Smooth muscle cell (in vitro differentiated cells): ENCODE measurements at regions not wholly inside any gene's neighbourhood (a gene's known extent, or its start where the extent isn't known, plus 50 kb on each side); places are given as distances from the start of the nearest gene placed in this dataset.

Experiments used
- DNase-seq: peaks from one replicate; lab custom pipeline; 2025; ENCODE audit not compliant: unreplicated experiment; lab: John Stamatoyannopoulos, UW
- H2AFZ ChIP-seq: fragments of 200-600 bp; sonication (generic); 2 replicates; pipeline ENCODE4 v1.6.0; 2016; ENCODE audit warnings: antibody characterized with exemption, low read depth, mild to moderate bottlenecking
- H3F3A ChIP-seq: fragments of 200-600 bp; sonication (generic); 2 replicates; pipeline ENCODE4 v1.6.0; 2017; ENCODE audit warnings: antibody characterized with exemption, low read depth
- H3K27ac ChIP-seq: fragments of 200-600 bp; sonication (generic); 2 replicates; pipeline ENCODE4 v1.5.1; 2016; ENCODE audit warnings: low read depth, mild to moderate bottlenecking
- H3K27me3 ChIP-seq: fragments of 200-600 bp; sonication (generic); 2 replicates; pipeline ENCODE4 v1.6.1; 2016; ENCODE audit warnings: low read depth, mild to moderate bottlenecking
- H3K36me3 ChIP-seq: fragments of 200-600 bp; sonication (generic); 2 replicates; pipeline ENCODE4 v1.5.1; 2016; ENCODE audit warnings: low read depth
- H3K4me1 ChIP-seq: fragments of 200-600 bp; sonication (generic); 2 replicates; pipeline ENCODE4 v1.5.1; 2016; ENCODE audit warnings: low read depth
- H3K4me2 ChIP-seq: fragments of 200-600 bp; sonication (generic); 2 replicates; pipeline ENCODE4 v1.6.0; 2016; ENCODE audit warnings: mild to moderate bottlenecking
- H3K4me3 ChIP-seq: fragments of 200-600 bp; sonication (generic); 2 replicates; pipeline ENCODE4 v1.5.1; 2016; ENCODE audit warnings: mild to moderate bottlenecking
- H3K79me2 ChIP-seq: fragments of 200-600 bp; sonication (generic); 2 replicates; pipeline ENCODE4 v1.6.0; 2016; ENCODE audit warnings: low read depth, mild to moderate bottlenecking
- H3K9ac ChIP-seq: fragments of 200-600 bp; sonication (generic); 2 replicates; pipeline ENCODE4 v1.6.0; 2016; ENCODE audit warnings: low read depth
- H3K9me3 ChIP-seq: fragments of 200-600 bp; sonication (generic); replicated peaks from 2 replicates; pipeline ENCODE4 v1.5.1; 2016; ENCODE audit warnings: low read depth
- H4K20me1 ChIP-seq: fragments of 200-600 bp; sonication (generic); 2 replicates; pipeline ENCODE4 v1.6.0; 2016; ENCODE audit warnings: low read depth
- CTCF ChIP-seq: fragments of 200-600 bp; sonication (generic); IDR thresholded peaks from 2 replicates; pipeline ENCODE4 v1.5.1; 2017; ENCODE audit warnings: borderline replicate concordance, mild to moderate bottlenecking, antibody characterized with exemption; ENCODE audit not compliant: insufficient read depth, poor library complexity, severe bottlenecking
- WGBS: methylation state at CpG from one replicate; pipeline ENCODE4 v1.1.7; 2016; ENCODE audit warnings: low lambda C conversion rate; 5-methylcytosine and 5-hydroxymethylcytosine counted together

- Histone ChIP-seq H3K79me2 (no peaks in the 10 kb centered on the region), H2AFZ (no peak overlapping the region), H4K20me1 (no peaks in the 10 kb centered on the region), H3K9me3 (no peaks in the 10 kb centered on the region), H3K4me3 (no peak overlapping the region), H3K27ac (no peak overlapping the region), H3K36me3 (no peaks in the 10 kb centered on the region), H3K9ac (no peak overlapping the region), H3K27me3 (peaks cover 35% of the 10 kb centered on the region), H3K4me1 (no peaks in the 10 kb centered on the region), H3K4me2 (no peak overlapping the region), H3F3A (no peaks in the 10 kb centered on the region)
- no peak for DNase-seq
- TF ChIP-seq CTCF = no peak
- WGBS = 40% methylated on average over 24 of the region's 24 CpGs
These were observed 231.3 kb upstream of the B3GAT1 start for GRCh38 chr11:134643115-134644012.

- no peaks in the 10 kb centered on the region for H3K9me3 ChIP-seq
- WGBS = 96% methylated on average over 3 of the region's 3 CpGs
These were observed 230.2 kb upstream of the B3GAT1 start for GRCh38 chr11:134642206-134642605.

DNA sequence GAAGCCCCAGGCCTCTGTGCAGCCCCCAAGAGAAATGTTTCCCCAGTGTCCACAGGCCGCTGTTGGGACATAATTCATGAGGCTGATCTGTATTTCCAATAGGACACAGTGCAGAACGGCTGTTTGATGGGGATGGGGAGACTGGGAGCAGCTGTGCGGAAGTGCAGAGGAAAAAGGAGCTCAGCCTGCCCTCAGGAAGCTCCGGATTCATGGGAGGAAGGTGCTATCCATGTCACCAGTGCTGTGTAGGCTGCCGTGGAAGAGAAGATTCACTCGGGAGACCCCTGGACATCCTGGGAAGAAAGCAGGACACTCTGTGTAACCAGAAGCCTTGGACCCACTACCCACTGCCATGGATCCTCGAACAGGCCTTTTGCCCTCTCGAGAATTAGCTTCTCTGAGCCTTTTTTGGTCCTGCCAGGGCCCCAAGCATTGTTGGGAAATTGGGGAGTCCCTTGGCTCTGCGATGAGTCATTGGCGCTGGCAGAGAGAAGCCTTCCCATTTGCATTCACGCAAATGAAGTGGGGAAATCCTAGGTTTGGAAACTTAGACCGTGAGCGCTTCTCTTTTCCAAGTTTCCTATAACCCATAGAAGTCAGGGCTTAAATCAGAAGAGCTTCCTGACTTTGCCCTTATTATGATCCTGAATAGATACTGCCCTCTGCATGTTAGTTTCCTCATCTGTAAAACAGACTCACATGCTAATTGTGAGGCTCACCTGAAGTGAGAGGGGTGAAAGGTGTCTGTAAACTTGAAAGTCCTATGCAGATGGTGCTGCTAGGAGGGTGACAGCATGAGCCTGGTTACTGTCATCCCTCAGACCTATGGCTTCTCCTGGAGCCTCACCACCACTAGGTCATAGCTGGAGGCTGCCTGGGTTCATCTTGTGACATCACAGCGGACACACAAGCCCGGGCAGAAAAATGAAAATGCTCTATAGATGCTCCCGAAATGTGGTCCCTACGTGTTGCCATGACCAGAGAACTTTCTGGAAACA, 229.2 kb upstream of the B3GAT1 start:
- no peak overlapping the region for H3K27ac ChIP-seq
- H3K9ac ChIP-seq = no peak overlapping the region
- no peak for TF ChIP-seq CTCF
- DNase-seq = no peak
- H3F3A ChIP-seq = no peaks in the 10 kb centered on the region
- no peaks in the 10 kb centered on the region for H4K20me1 ChIP-seq
- no peaks in the 10 kb centered on the region for H3K9me3 ChIP-seq
- no peak overlapping the region for H2AFZ ChIP-seq
- no peaks in the 10 kb centered on the region for H3K4me1 ChIP-seq
- no peaks in the 10 kb centered on the region for H3K36me3 ChIP-seq
- H3K79me2 ChIP-seq = no peaks in the 10 kb centered on the region
- H3K4me3 ChIP-seq = no peak overlapping the region
- H3K27me3 ChIP-seq = peaks cover 34% of the 10 kb centered on the region
- 87% methylated on average over 17 of the region's 17 CpGs for WGBS
- no peak overlapping the region for H3K4me2 ChIP-seq

More at GRCh38 chr11:134642206-134642605, 230.2 kb upstream of the B3GAT1 start:
- no peak for TF ChIP-seq CTCF
- no peak overlapping the region for H3K27ac ChIP-seq
- no peaks in the 10 kb centered on the region for H3K4me1 ChIP-seq
- no peaks in the 10 kb centered on the region for H3K36me3 ChIP-seq
- no peaks in the 10 kb centered on the region for H3K79me2 ChIP-seq
- no peak overlapping the region for H3K4me3 ChIP-seq
- H3F3A ChIP-seq = no peaks in the 10 kb centered on the region
- H4K20me1 ChIP-seq = no peaks in the 10 kb centered on the region
- no peak overlapping the region for H3K9ac ChIP-seq
- H3K27me3 ChIP-seq = peaks cover 34% of the 10 kb centered on the region
- H3K4me2 ChIP-seq = no peak overlapping the region
- H2AFZ ChIP-seq = no peak overlapping the region
- DNase-seq = no peak
